D721Med (cell line): ENCODE measurements at regions not wholly inside any gene's neighbourhood (a gene's known extent, or its start where the extent isn't known, plus 50 kb on each side); places are given as distances from the start of the nearest gene placed in this dataset.

ENCODE experiments used
- DNase-seq: peaks from one replicate; pipeline ENCODE4 v3.0.0; 2011; ENCODE audit warnings: low spot score; ENCODE audit not compliant: insufficient read length
- FAIRE-seq: peaks from 2 replicates; lab custom pipeline; 2011; peaks lifted over from hg19 to GRCh38; lab: Jason Lieb, UNC
- TF ChIP-seq, protein P1 (sequence below): IDR thresholded peaks from 2 replicates; pipeline ENCODE4 v1.5.1; 2012; ENCODE audit warnings: mild to moderate bottlenecking, control low read depth; ENCODE audit not compliant: insufficient read depth; ENCODE audit errors: missing control alignments

DNA sequence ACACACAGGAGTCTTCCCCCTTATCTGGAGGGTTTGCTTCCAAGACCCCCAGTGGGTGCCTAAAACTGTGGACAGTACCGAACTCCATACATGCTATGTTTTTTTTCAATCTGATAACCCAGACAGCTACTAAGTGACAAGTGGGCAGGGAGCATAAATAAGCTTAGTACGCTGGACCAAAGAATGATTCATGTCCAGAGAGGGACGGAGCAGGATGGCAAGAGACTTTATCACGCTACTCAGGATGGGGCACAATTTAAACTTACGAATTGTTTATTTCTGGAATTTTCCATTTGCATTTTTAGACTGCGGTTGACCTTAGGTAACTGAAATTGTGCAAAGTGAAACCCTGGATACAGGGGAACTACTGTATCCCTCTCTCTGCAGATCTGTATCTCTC is 410.0 kb upstream of the MKI67 start:
- FAIRE-seq: no peak
- TF ChIP-seq, protein P1, sequence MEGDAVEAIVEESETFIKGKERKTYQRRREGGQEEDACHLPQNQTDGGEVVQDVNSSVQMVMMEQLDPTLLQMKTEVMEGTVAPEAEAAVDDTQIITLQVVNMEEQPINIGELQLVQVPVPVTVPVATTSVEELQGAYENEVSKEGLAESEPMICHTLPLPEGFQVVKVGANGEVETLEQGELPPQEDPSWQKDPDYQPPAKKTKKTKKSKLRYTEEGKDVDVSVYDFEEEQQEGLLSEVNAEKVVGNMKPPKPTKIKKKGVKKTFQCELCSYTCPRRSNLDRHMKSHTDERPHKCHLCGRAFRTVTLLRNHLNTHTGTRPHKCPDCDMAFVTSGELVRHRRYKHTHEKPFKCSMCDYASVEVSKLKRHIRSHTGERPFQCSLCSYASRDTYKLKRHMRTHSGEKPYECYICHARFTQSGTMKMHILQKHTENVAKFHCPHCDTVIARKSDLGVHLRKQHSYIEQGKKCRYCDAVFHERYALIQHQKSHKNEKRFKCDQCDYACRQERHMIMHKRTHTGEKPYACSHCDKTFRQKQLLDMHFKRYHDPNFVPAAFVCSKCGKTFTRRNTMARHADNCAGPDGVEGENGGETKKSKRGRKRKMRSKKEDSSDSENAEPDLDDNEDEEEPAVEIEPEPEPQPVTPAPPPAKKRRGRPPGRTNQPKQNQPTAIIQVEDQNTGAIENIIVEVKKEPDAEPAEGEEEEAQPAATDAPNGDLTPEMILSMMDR: no peak
- DNase-seq: no peak

DNA sequence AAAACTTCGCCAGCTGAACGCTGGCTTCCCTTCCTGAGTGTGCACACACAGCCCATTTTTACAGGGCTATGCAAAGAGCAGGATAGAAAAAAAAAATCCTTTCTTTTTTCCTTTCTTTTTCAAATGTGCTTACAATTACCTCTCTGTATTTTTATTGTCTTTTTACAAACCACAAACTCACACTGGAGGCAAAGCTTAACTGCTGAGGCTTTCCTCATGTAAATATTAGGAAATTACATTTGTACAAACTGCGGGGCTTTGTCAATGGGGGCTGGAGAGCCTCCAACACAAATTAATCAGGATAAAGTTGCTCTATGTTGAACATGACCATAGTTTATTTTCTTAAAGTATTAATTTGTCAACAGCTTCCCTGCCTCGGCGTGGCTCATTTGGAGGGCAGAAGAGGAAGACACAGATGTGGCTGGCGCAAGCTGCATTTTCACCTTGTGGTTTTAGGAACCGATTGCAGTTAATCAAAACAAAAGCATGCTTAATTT is 411.7 kb upstream of the MKI67 start:
- no peak for DNase-seq
- no peak for FAIRE-seq
- TF ChIP-seq, protein P1: no peak

DNA sequence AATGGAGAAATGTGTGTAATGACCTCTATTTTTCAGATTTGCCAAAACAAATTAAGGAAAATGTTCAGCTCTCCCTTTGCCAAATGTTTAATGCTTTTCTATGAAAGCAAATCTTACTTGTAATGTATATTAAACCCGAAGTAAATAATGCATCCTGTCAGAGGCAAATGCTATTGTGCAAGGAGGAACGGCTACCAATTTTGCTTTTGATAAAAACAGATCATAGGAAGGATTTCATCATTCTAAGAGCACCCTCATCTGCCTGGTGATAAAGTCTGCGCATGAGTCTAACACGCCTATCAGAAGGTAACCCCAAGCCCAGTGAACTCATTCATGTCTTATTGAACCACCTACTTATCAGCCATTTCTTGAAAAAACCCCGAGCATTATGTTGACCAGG is 412.4 kb upstream of the MKI67 start:
- FAIRE-seq: no peak
- no peak for DNase-seq
- TF ChIP-seq, protein P1: no peak

- TF ChIP-seq, protein P1: no peak
- no peak for DNase-seq
- FAIRE-seq: no peak
Observed at GRCh38 chr10:128539510-128540127, 413.4 kb upstream of the MKI67 start.

- TF ChIP-seq, protein P1: no peak
- FAIRE-seq: no peak
- no peak for DNase-seq
Observed at GRCh38 chr10:128540128-128540762, 414.0 kb upstream of the MKI67 start.

DNA sequence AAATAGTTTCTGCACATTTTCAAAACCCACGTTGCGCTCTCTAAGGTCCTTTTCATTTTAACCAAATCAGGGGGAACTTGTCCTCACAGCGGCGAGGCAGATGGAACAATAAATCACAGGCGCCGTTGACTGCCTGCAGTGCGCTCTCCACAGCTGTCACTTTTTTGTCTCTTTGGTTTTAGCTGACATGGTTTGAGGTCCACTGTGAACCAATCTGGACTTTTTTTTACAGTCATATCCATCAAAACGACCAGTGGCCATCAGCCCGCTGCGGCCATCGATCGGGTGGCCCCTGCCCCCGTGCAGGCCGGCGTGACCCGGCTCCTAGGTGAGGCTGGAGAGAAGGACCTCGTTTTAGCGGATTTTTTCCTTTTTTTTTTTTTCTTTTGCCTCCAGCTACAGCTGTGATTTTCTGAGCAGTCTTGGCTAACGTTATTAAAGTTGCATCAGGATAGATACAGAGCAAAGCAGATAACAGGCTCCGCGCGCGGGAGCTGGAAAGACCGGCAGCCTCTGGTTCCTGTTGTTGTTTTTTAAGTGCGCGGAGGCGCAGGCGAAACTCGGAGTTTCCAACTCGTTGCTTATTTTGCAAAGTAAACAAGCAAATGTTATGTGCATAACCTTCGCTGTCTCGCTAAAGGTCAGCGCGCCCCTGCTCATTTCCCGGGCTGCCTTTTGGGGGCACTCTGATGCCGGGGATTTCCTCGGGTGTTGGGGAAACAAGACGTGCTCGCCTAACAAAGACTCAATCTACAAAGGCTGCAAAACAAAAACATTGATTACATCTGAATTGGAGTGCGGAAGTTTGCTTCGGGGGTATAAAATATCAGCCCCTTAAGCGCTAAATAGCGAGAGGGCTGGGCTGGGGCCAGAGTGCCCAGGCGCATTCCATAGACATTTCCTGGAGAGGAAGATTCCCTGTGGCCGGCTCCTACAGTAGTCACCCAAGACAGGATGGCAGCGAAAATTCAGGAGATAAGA is 414.8 kb upstream of the MKI67 start:
- TF ChIP-seq, protein P1: no peak
- no peak for FAIRE-seq
- DNase-seq: no peak
